Activated naive CD4-positive, alpha-beta T cell treated with anti-CD3 and anti-CD28 coated beads, Interleukin-2, amount 10 ng/mL, durations not matched to agents 7 days and 5 days (primary cell): ENCODE measurements at regions not wholly inside any gene's neighbourhood (a gene's known extent, or its start where the extent isn't known, plus 50 kb on each side); places are given as distances from the start of the nearest gene placed in this dataset.
A peak's percentile ranks its signal among the peaks of the same experiment; 100 is the strongest.

Source experiments
- CTCF ChIA-PET: fragments of 350-600 bp; sonication (Branson Sonifier 250); formaldehyde crosslinking; loops from one replicate; lab custom pipeline; 2021; ENCODE audit warnings: antibody characterized with exemption; lab: Charles Lee
- DNase-seq: peaks from one replicate; pipeline ENCODE4 v3.0.0-alpha.2; 2020
- H3K27ac Mint-ChIP-seq: one replicate; pipeline ENCODE4 v1.8.0; 2021; ENCODE audit warnings: mild to moderate bottlenecking, moderate library complexity, mixed read lengths
- H3K27me3 Mint-ChIP-seq: one replicate; pipeline ENCODE4 v1.8.0; 2021; ENCODE audit warnings: mild to moderate bottlenecking, mixed read lengths
- H3K36me3 Mint-ChIP-seq: one replicate; pipeline ENCODE4 v1.8.0; 2021; ENCODE audit warnings: mixed read lengths
- H3K4me1 Mint-ChIP-seq: one replicate; pipeline ENCODE4 v1.8.0; 2021; ENCODE audit warnings: mixed read lengths
- H3K4me3 Mint-ChIP-seq: one replicate; pipeline ENCODE4 v1.8.0; 2021; ENCODE audit warnings: mild to moderate bottlenecking, moderate library complexity, mixed read lengths
- H3K9me3 Mint-ChIP-seq: one replicate; pipeline ENCODE4 v1.8.0; 2021; ENCODE audit warnings: mixed read lengths

GRCh38 chr9:18229992-18230676, 243.8 kb upstream of the ADAMTSL1 start:
- CTCF ChIA-PET, result interaction anchor here (1.0 kb wide), 1 partner anchor 213 kb away, joined by 3 read pairs; no protein-coding TSS in a partner anchor
- H3K9me3 Mint-ChIP-seq, result no peaks in the 10 kb centered on the region
- H3K4me3 Mint-ChIP-seq, result no peak overlapping the region

GRCh38 chr9:18233311-18233710, 240.6 kb upstream of the ADAMTSL1 start:
- H3K4me1 Mint-ChIP-seq, result no peaks in the 10 kb centered on the region
- H3K36me3 Mint-ChIP-seq, result no peaks in the 10 kb centered on the region
- no peak for DNase-seq
- no peak overlapping the region for H3K27ac Mint-ChIP-seq
- H3K4me3 Mint-ChIP-seq, result no peak overlapping the region
- H3K9me3 Mint-ChIP-seq, result no peaks in the 10 kb centered on the region
- peaks cover 4% of the 10 kb centered on the region for H3K27me3 Mint-ChIP-seq
- CTCF ChIA-PET, result no interaction called here

More at GRCh38 chr9:18229992-18230676, 243.8 kb upstream of the ADAMTSL1 start:
- Mint-ChIP-seq H3K27me3 (peaks cover 4% of the 10 kb centered on the region), H3K36me3 (no peaks in the 10 kb centered on the region), H3K4me1 (no peaks in the 10 kb centered on the region), H3K27ac (no peak overlapping the region)
- no peak for DNase-seq

GRCh38 chr9:18233776-18234445, 240.0 kb upstream of the ADAMTSL1 start:
- Mint-ChIP-seq H3K9me3 (no peaks in the 10 kb centered on the region), H3K36me3 (no peaks in the 10 kb centered on the region), H3K4me3 (no peak overlapping the region), H3K4me1 (no peaks in the 10 kb centered on the region), H3K27ac (no peak overlapping the region), H3K27me3 (peaks cover 4% of the 10 kb centered on the region)
- CTCF ChIA-PET, result no interaction called here
- no peak for DNase-seq

- peaks cover 4% of the 10 kb centered on the region for H3K27me3 Mint-ChIP-seq
- H3K27ac Mint-ChIP-seq, result no peak overlapping the region
- no peaks in the 10 kb centered on the region for H3K9me3 Mint-ChIP-seq
- no peak overlapping the region for H3K4me3 Mint-ChIP-seq
- H3K36me3 Mint-ChIP-seq, result no peaks in the 10 kb centered on the region
- no peaks in the 10 kb centered on the region for H3K4me1 Mint-ChIP-seq
- CTCF ChIA-PET, result no interaction called here
- DNase-seq, result no peak
Observed at GRCh38 chr9:18235181-18235908, 238.6 kb upstream of the ADAMTSL1 start.

GRCh38 chr9:18236336-18236735, 237.6 kb upstream of the ADAMTSL1 start:
- peaks cover 4% of the 10 kb centered on the region for H3K27me3 Mint-ChIP-seq
- DNase-seq, result no peak
- CTCF ChIA-PET, result no interaction called here
- H3K4me1 Mint-ChIP-seq, result no peaks in the 10 kb centered on the region
- no peaks in the 10 kb centered on the region for H3K9me3 Mint-ChIP-seq
- no peak overlapping the region for H3K27ac Mint-ChIP-seq
- no peak overlapping the region for H3K4me3 Mint-ChIP-seq
- no peaks in the 10 kb centered on the region for H3K36me3 Mint-ChIP-seq

- Mint-ChIP-seq H3K9me3 (no peaks in the 10 kb centered on the region), H3K4me1 (no peaks in the 10 kb centered on the region), H3K4me3 (no peak overlapping the region), H3K27ac (no peak overlapping the region), H3K27me3 (peaks cover 4% of the 10 kb centered on the region), H3K36me3 (no peaks in the 10 kb centered on the region)
- DNase-seq, result no peak
- CTCF ChIA-PET, result no interaction called here
Observed at GRCh38 chr9:18237776-18238175, 236.2 kb upstream of the ADAMTSL1 start.

GRCh38 chr9:18238254-18238653, 235.7 kb upstream of the ADAMTSL1 start:
- no peaks in the 10 kb centered on the region for H3K36me3 Mint-ChIP-seq
- no peak for DNase-seq

GRCh38 chr9:18238752-18239447, 235.1 kb upstream of the ADAMTSL1 start:
- no peak overlapping the region for H3K27ac Mint-ChIP-seq
- H3K4me1 Mint-ChIP-seq, result no peaks in the 10 kb centered on the region
- H3K36me3 Mint-ChIP-seq, result no peaks in the 10 kb centered on the region
- no peak overlapping the region for H3K4me3 Mint-ChIP-seq
- H3K27me3 Mint-ChIP-seq, result peaks cover 2% of the 10 kb centered on the region
- DNase-seq, result no peak
- CTCF ChIA-PET, result no interaction called here
- no peaks in the 10 kb centered on the region for H3K9me3 Mint-ChIP-seq

More at GRCh38 chr9:18238254-18238653, 235.7 kb upstream of the ADAMTSL1 start:
- Mint-ChIP-seq H3K4me3 (no peak overlapping the region), H3K9me3 (no peaks in the 10 kb centered on the region), H3K4me1 (no peaks in the 10 kb centered on the region), H3K27me3 (peaks cover 4% of the 10 kb centered on the region), H3K27ac (no peak overlapping the region)
- CTCF ChIA-PET, result no interaction called here

- CTCF ChIA-PET, result no interaction called here
- H3K27me3 Mint-ChIP-seq, result no peaks in the 10 kb centered on the region
- H3K36me3 Mint-ChIP-seq, result no peaks in the 10 kb centered on the region
- no peaks in the 10 kb centered on the region for H3K4me1 Mint-ChIP-seq
- H3K27ac Mint-ChIP-seq, result no peak overlapping the region
- no peaks in the 10 kb centered on the region for H3K9me3 Mint-ChIP-seq
- DNase-seq, result no peak
- no peak overlapping the region for H3K4me3 Mint-ChIP-seq
Observed at GRCh38 chr9:18240213-18240612, 233.7 kb upstream of the ADAMTSL1 start.

- H3K4me3 Mint-ChIP-seq, result no peak overlapping the region
- no peak overlapping the region for H3K27ac Mint-ChIP-seq
Observed at GRCh38 chr9:18245911-18246310, 228.0 kb upstream of the ADAMTSL1 start.

GRCh38 chr9:18250053-18250452, 223.9 kb upstream of the ADAMTSL1 start:
- DNase-seq, result no peak
- Mint-ChIP-seq H3K27me3 (peaks cover 6% of the 10 kb centered on the region), H3K4me3 (no peak overlapping the region), H3K4me1 (no peaks in the 10 kb centered on the region), H3K9me3 (no peaks in the 10 kb centered on the region), H3K27ac (no peak overlapping the region), H3K36me3 (no peaks in the 10 kb centered on the region)
- CTCF ChIA-PET, result no interaction called here

More at GRCh38 chr9:18245911-18246310, 228.0 kb upstream of the ADAMTSL1 start:
- no peaks in the 10 kb centered on the region for H3K9me3 Mint-ChIP-seq
- H3K4me1 Mint-ChIP-seq, result no peaks in the 10 kb centered on the region
- CTCF ChIA-PET, result no interaction called here
- DNase-seq, result no peak
- H3K36me3 Mint-ChIP-seq, result no peaks in the 10 kb centered on the region
- H3K27me3 Mint-ChIP-seq, result peaks cover 6% of the 10 kb centered on the region

- no peaks in the 10 kb centered on the region for H3K4me1 Mint-ChIP-seq
- H3K4me3 Mint-ChIP-seq, result no peak overlapping the region
- DNase-seq, result no peak
- no peaks in the 10 kb centered on the region for H3K36me3 Mint-ChIP-seq
- H3K27ac Mint-ChIP-seq, result no peak overlapping the region
- no peaks in the 10 kb centered on the region for H3K9me3 Mint-ChIP-seq
- CTCF ChIA-PET, result interaction anchor here (0.5 to 3.4 kb wide), 4 partner anchors 12 to 425 kb away, joined by 3 to 26 read pairs (median 12); no protein-coding TSS in a partner anchor
- H3K27me3 Mint-ChIP-seq, result peaks cover 12% of the 10 kb centered on the region
Observed at GRCh38 chr9:18253950-18254349, 220.0 kb upstream of the ADAMTSL1 start.

GRCh38 chr9:18255158-18255629, 218.8 kb upstream of the ADAMTSL1 start:
- Mint-ChIP-seq H3K36me3 (no peaks in the 10 kb centered on the region), H3K27me3 (peaks cover 11% of the 10 kb centered on the region), H3K27ac (no peak overlapping the region), H3K4me3 (no peak overlapping the region), H3K4me1 (no peaks in the 10 kb centered on the region), H3K9me3 (no peaks in the 10 kb centered on the region)
- CTCF ChIA-PET, result interaction anchor here (0.6 to 3.4 kb wide), 15 partner anchors 11 to 1321 kb away, joined by 3 to 32 read pairs (median 4); partner anchors contain the start of gene SAXO1
- peak; percentile 78 for DNase-seq

GRCh38 chr9:18255747-18256146, 218.2 kb upstream of the ADAMTSL1 start:
- DNase-seq, result no peak
- H3K9me3 Mint-ChIP-seq, result no peaks in the 10 kb centered on the region
- H3K27ac Mint-ChIP-seq, result no peak overlapping the region
- H3K36me3 Mint-ChIP-seq, result no peaks in the 10 kb centered on the region
- CTCF ChIA-PET, result interaction anchor here (0.6 to 3.4 kb wide), 13 partner anchors 10 to 1320 kb away, joined by 3 to 32 read pairs (median 4); no protein-coding TSS in a partner anchor
- peaks cover 6% of the 10 kb centered on the region for H3K27me3 Mint-ChIP-seq
- H3K4me3 Mint-ChIP-seq, result no peak overlapping the region
- H3K4me1 Mint-ChIP-seq, result no peaks in the 10 kb centered on the region
